ENCODE measurements at regions not wholly inside any gene's neighbourhood (a gene's known extent, or its start where the extent isn't known, plus 50 kb on each side); places are given as distances from the start of the nearest gene placed in this dataset.
"Not testable (repeated sequence)": the region's sequence is repeated elsewhere in the genome, so short reads cannot be mapped to it uniquely, and the experiment has no call there.

- no peak for DNase-seq
Measured at GRCh38 chr14:28298156-28298555, 468.4 kb upstream of the FOXG1 start.

GRCh38 chr14:28299227-28299626 is 467.4 kb upstream of the FOXG1 start:
- no peak for DNase-seq

GRCh38 chr14:28300356-28300755 is 466.2 kb upstream of the FOXG1 start:
- DNase-seq, result no peak

- DNase-seq, result no peak
Measured at GRCh38 chr14:28301179-28301578, 465.4 kb upstream of the FOXG1 start.

- DNase-seq, result no peak
Measured at GRCh38 chr14:28303248-28303647, 463.3 kb upstream of the FOXG1 start.

GRCh38 chr14:28305938-28306337 is 460.6 kb upstream of the FOXG1 start:
- no peak for DNase-seq

GRCh38 chr14:28307506-28307905 is 459.1 kb upstream of the FOXG1 start:
- DNase-seq, result no peak

GRCh38 chr14:28308734-28309133 is 457.9 kb upstream of the FOXG1 start:
- DNase-seq, result no peak

GRCh38 chr14:28317890-28318675 is 448.5 kb upstream of the FOXG1 start:
- DNase-seq, result not testable (repeated sequence)

- no peak for DNase-seq
Measured at GRCh38 chr14:28321475-28322244, 444.9 kb upstream of the FOXG1 start.

GRCh38 chr14:28323366-28323765 is 443.2 kb upstream of the FOXG1 start:
- no peak for DNase-seq

GRCh38 chr14:28323951-28324741 is 442.4 kb upstream of the FOXG1 start:
- DNase-seq, result no peak

- DNase-seq, result no peak
Measured at GRCh38 chr14:28340816-28341215, 425.8 kb upstream of the FOXG1 start.

GRCh38 chr14:28344381-28344780 is 422.2 kb upstream of the FOXG1 start:
- DNase-seq, result no peak

GRCh38 chr14:28348797-28349196 is 417.8 kb upstream of the FOXG1 start:
- no peak for DNase-seq

GRCh38 chr14:28356819-28357218 is 409.8 kb upstream of the FOXG1 start:
- no peak for DNase-seq

GRCh38 chr14:28361486-28361885 is 405.1 kb upstream of the FOXG1 start:
- DNase-seq, result no peak

- DNase-seq, result no peak
Measured at GRCh38 chr14:28365510-28365909, 401.1 kb upstream of the FOXG1 start.

GRCh38 chr14:28373721-28374120 is 392.9 kb upstream of the FOXG1 start:
- DNase-seq, result no peak

GRCh38 chr14:28375295-28375694 is 391.3 kb upstream of the FOXG1 start:
- DNase-seq, result no peak

GRCh38 chr14:28381656-28382055 is 384.9 kb upstream of the FOXG1 start:
- DNase-seq, result no peak

GRCh38 chr14:28382444-28383190 is 384.0 kb upstream of the FOXG1 start:
- no peak for DNase-seq

GRCh38 chr14:28398506-28398905 is 368.1 kb upstream of the FOXG1 start:
- no peak for DNase-seq
